ENCODE measurements at regions not wholly inside any gene's neighbourhood (a gene's known extent, or its start where the extent isn't known, plus 50 kb on each side); places are given as distances from the start of the nearest gene placed in this dataset.
A peak's percentile ranks its signal among the peaks of the same experiment; 100 is the strongest.

- H3T11ph ChIP-seq (ENCODE audit: low read length), result no peak overlapping the region
- no peak overlapping the region for H3K18ac ChIP-seq (ENCODE audit: insufficient read length, low read depth, low read length)
- no peak overlapping the region for H3K56ac ChIP-seq (ENCODE audit: insufficient read length, low read depth, low read length)
- H2AFZ ChIP-seq (ENCODE audit: low read length), result no peak overlapping the region
- no peak overlapping the region for H2BK15ac ChIP-seq (ENCODE audit: low read depth, low read length)
- no peak overlapping the region for H2BK120ac ChIP-seq (ENCODE audit: low read depth, low read length, poor library complexity, severe bottlenecking)
- H3K27me3 ChIP-seq (ENCODE audit: insufficient read depth, low read length), result no peaks in the 10 kb centered on the region
- no peak overlapping the region for H4K91ac ChIP-seq (ENCODE audit: insufficient read length, low read depth, low read length)
- H3K27me3 Mint-ChIP-seq (ENCODE audit: low read depth), result peaks cover 7% of the 10 kb centered on the region; the same call in 1 of the 2 replicates
- no peaks in the 10 kb centered on the region for H3K4me1 ChIP-seq (ENCODE audit: insufficient read depth, low read length)
- H2BK12ac ChIP-seq (ENCODE audit: insufficient read length, low read depth, low read length), result no peak overlapping the region
- DNase-seq, result no peak
- H4K8ac ChIP-seq (replicated peaks; ENCODE audit: insufficient read length, low read depth, low read length), result no peak overlapping the region
- no peaks in the 10 kb centered on the region for H3K79me2 ChIP-seq (ENCODE audit: insufficient read depth, low read length)
- no peaks in the 10 kb centered on the region for H4K20me1 ChIP-seq (ENCODE audit: control insufficient read depth, insufficient read depth, insufficient read length)
- no peaks in the 10 kb centered on the region for H3K79me1 ChIP-seq (ENCODE audit: insufficient read depth, low read depth, low read length, poor library complexity, severe bottlenecking)
- H2BK5ac ChIP-seq (ENCODE audit: insufficient read length, low read length), result no peak overlapping the region
- no peaks in the 10 kb centered on the region for H3K9me3 Mint-ChIP-seq
- no peak overlapping the region for H4K5ac ChIP-seq (ENCODE audit: insufficient read length, low read depth, low read length)
- H3K27ac Mint-ChIP-seq, result no peak overlapping the region; a peak in 1 of 7 replicates
- H3K4me3 Mint-ChIP-seq, result no peak overlapping the region
- H2AK5ac ChIP-seq (ENCODE audit: insufficient read length, low read length), result no peak overlapping the region
- H3K27ac ChIP-seq (ENCODE audit: insufficient read length, low read depth, low read length), result no peak overlapping the region
- peak overlapping the region; percentile 62; the same call in 1 of the 2 replicates for H3K14ac ChIP-seq (ENCODE audit: insufficient read depth, low read length)
- peaks cover 3 to 17% of the 10 kb centered on the region in 2 experiments; a peak in 3 of 4 replicates for H3K4me1 Mint-ChIP-seq
- no peak overlapping the region for H2BK20ac ChIP-seq (ENCODE audit: low read depth, low read length, poor library complexity, severe bottlenecking)
- no peak overlapping the region for H3K9ac ChIP-seq (ENCODE audit: extremely low read depth, insufficient read length, low read length)
- H3K9me3 ChIP-seq (ENCODE audit: control insufficient read depth, low read depth, low read length), result no peaks in the 10 kb centered on the region
- no peak for TF ChIP-seq CTCF (conservative IDR thresholded peaks at IDR 0.05)
- no peak overlapping the region for H3K23ac ChIP-seq (ENCODE audit: insufficient read length, low read depth, low read length)
- H3K36me3 Mint-ChIP-seq (ENCODE audit: insufficient read depth in 1 of 3, low read depth in 3 of 3), result no peaks in the 10 kb centered on the region
- no CpG with 5 or more reads among the region's 4 CpGs for WGBS (ENCODE audit: extremely low coverage, insufficient read length, low lambda C conversion rate)
- H3K4me2 ChIP-seq (ENCODE audit: insufficient read depth, insufficient read length, low read length), result no peak overlapping the region
- H3K23me2 ChIP-seq (ENCODE audit: insufficient read length, low read depth, low read length, poor library complexity, severe bottlenecking), result no peaks in the 10 kb centered on the region
- H3K4ac ChIP-seq (ENCODE audit: low read depth, low read length), result no peak overlapping the region
These were observed 56.5 kb upstream of the AMPD3 start for GRCh38 chr11:10398525-10398924.

All from H9 (cell line).